ENCODE measurements at regions not wholly inside any gene's neighbourhood (a gene's known extent, or its start where the extent isn't known, plus 50 kb on each side); places are given as distances from the start of the nearest gene placed in this dataset.

- Histone ChIP-seq H3K27me3 (ENCODE audit: control insufficient read depth in 1 of 2, insufficient read depth in 2 of 2, low read length in 2 of 2) (no peaks in the 10 kb centered on the region), H3K4me3 (ENCODE audit: low read length in 2 of 2) (no peak overlapping the region), H3K9me3 (ENCODE audit: control insufficient read depth in 2 of 2, low read length in 2 of 2) (no peaks in the 10 kb centered on the region), H3K9ac (ENCODE audit: low read length in 2 of 2) (no peak overlapping the region), H3K27ac (ENCODE audit: low read length) (no peak overlapping the region), H3K36me3 (ENCODE audit: control insufficient read depth in 2 of 2, insufficient read depth in 2 of 2, low read length in 2 of 2) (no peaks in the 10 kb centered on the region), H3K4me1 (ENCODE audit: control insufficient read depth, insufficient read depth, low read length) (peaks cover 2% of the 10 kb centered on the region)
Measured at GRCh38 chr4:104728380-104729122, 233.9 kb upstream of the CXXC4 start.

DNA sequence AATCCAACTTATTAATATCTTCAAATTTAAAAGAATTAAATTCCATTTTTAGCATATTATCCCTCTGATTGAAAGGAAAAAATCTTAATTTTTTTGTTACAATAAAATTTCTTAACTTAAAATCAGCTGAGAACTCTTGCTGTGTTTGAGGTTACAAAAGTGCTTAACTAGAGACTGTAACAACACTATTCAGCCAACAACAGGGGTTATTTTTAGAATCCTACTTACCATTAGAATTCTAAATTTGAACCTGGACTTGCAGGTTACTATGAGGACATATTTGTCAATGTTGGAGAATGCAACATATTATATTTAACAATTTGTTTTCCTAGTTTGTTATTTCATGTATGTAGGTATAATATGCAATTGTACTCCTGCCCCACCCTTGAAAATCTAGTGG, 238.1 kb upstream of the CXXC4 start:
- Histone ChIP-seq H3K27me3 (ENCODE audit: control insufficient read depth in 1 of 2, insufficient read depth in 2 of 2, low read length in 2 of 2) (no peaks in the 10 kb centered on the region), H3K9me3 (ENCODE audit: control insufficient read depth in 2 of 2, low read length in 2 of 2) (no peaks in the 10 kb centered on the region), H3K27ac (ENCODE audit: low read length) (no peak overlapping the region), H3K36me3 (ENCODE audit: control insufficient read depth in 2 of 2, insufficient read depth in 2 of 2, low read length in 2 of 2) (no peaks in the 10 kb centered on the region), H3K4me3 (ENCODE audit: low read length in 2 of 2) (no peak overlapping the region), H3K9ac (ENCODE audit: low read length in 2 of 2) (no peak overlapping the region), H3K4me1 (ENCODE audit: control insufficient read depth, insufficient read depth, low read length) (peaks cover 2% of the 10 kb centered on the region)

DNA sequence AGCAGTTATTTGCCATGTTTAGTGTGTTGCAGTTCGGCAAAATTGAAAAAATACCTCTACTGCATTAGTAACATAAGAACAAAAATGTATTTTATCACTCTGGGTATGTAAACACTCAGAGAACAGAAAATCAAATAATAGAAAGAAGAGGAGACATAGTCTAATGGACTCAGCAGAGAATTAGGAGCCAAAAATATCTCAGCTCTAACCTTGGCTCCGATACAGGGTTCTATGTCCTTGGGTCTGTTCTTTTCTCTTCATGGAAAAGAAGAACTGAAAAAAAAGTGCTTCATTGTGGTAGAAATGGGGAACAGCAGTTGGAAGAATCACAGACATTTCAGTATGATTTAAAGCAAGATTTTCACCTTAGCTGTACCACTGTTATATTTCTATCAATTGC, 240.5 kb upstream of the CXXC4 start:
- no peak overlapping the region for H3K27ac ChIP-seq (ENCODE audit: low read length)
- no peaks in the 10 kb centered on the region for H3K27me3 ChIP-seq (ENCODE audit: control insufficient read depth in 1 of 2, insufficient read depth in 2 of 2, low read length in 2 of 2)
- peaks cover 2% of the 10 kb centered on the region for H3K4me1 ChIP-seq (ENCODE audit: control insufficient read depth, insufficient read depth, low read length)

DNA sequence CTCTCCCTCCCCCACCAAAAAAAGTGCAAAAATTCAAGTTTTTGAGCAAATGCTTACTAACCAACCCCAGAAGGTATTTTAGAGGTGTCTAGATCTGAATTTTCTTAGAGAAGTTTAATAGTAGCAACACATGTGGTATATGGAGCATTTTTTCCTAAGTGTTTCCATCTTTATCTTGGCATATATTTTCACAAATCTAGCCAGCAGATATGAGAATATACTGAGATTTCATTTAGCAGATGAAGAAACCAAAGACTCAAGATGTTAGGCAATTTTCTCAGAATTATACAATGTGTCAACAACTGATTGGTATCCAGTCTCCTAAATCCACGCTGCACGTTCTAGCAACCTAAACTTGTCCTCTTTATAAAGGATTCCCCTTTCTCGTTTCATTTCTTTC, 245.5 kb upstream of the CXXC4 start:
- Histone ChIP-seq H3K4me3 (ENCODE audit: low read length in 2 of 2) (no peak overlapping the region), H3K9me3 (ENCODE audit: control insufficient read depth in 2 of 2, low read length in 2 of 2) (no peaks in the 10 kb centered on the region), H3K4me1 (ENCODE audit: control insufficient read depth, insufficient read depth, low read length) (no peaks in the 10 kb centered on the region), H3K27me3 (ENCODE audit: control insufficient read depth in 1 of 2, insufficient read depth in 2 of 2, low read length in 2 of 2) (no peaks in the 10 kb centered on the region), H3K36me3 (ENCODE audit: control insufficient read depth in 2 of 2, insufficient read depth in 2 of 2, low read length in 2 of 2) (no peaks in the 10 kb centered on the region), H3K27ac (ENCODE audit: low read length) (no peak overlapping the region), H3K9ac (ENCODE audit: low read length in 2 of 2) (no peak overlapping the region)

More for the DNA sequence above, 240.5 kb upstream of the CXXC4 start:
- H3K9me3 ChIP-seq (ENCODE audit: control insufficient read depth in 2 of 2, low read length in 2 of 2) = no peaks in the 10 kb centered on the region
- H3K9ac ChIP-seq (ENCODE audit: low read length in 2 of 2) = no peak overlapping the region
- no peaks in the 10 kb centered on the region for H3K36me3 ChIP-seq (ENCODE audit: control insufficient read depth in 2 of 2, insufficient read depth in 2 of 2, low read length in 2 of 2)
- no peak overlapping the region for H3K4me3 ChIP-seq (ENCODE audit: low read length in 2 of 2)

DNA sequence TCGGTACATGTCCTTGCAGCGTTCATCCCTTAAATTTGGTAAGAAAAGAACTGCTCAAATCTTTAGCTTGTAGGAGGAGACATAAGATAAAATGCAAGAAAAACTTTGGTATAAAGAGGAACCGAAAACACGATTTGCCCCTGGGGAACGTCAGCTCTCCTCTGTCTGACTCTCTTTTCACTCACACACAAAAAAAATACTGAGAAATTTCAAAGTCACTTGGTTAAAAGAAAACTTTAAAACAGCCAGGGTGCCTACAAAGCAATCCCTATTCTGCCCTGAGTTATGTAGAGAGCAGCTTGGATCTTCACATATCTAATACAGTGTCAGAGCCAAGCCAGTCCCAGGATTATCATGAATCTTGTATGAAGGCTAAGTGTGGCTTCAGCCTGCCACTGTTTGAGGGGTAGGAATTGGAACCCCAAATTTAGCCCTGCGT, 248.5 kb upstream of the CXXC4 start:
- Histone ChIP-seq H3K4me1 (ENCODE audit: control insufficient read depth, insufficient read depth, low read length) (no peaks in the 10 kb centered on the region), H3K27me3 (ENCODE audit: control insufficient read depth in 1 of 2, insufficient read depth in 2 of 2, low read length in 2 of 2) (no peaks in the 10 kb centered on the region), H3K9ac (ENCODE audit: low read length in 2 of 2) (no peak overlapping the region), H3K4me3 (ENCODE audit: low read length in 2 of 2) (no peak overlapping the region), H3K27ac (ENCODE audit: low read length) (no peak overlapping the region), H3K36me3 (ENCODE audit: control insufficient read depth in 2 of 2, insufficient read depth in 2 of 2, low read length in 2 of 2) (no peaks in the 10 kb centered on the region), H3K9me3 (ENCODE audit: control insufficient read depth in 2 of 2, low read length in 2 of 2) (no peaks in the 10 kb centered on the region)

DNA sequence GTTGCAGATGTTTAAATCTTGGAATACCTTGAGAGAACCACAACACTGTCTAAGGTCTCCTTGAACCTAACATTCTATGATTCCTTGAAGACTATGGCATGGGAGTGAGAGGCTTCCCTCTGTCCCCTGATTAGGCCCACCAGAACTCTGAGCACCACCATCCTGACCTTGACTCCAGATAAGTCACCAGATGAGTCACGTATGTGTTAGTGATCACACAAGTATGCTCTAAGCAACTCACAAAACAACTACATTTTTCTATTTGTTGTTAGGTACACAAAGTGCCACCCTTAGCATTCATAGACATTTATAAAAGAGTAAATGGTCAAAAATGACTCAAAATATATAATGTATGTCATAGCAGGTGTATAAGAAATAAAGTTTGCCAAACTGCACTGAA, 252.9 kb upstream of the CXXC4 start:
- no peak overlapping the region for H3K9ac ChIP-seq (ENCODE audit: low read length in 2 of 2)
- H3K27me3 ChIP-seq (ENCODE audit: control insufficient read depth in 1 of 2, insufficient read depth in 2 of 2, low read length in 2 of 2) = no peaks in the 10 kb centered on the region
- no peaks in the 10 kb centered on the region for H3K9me3 ChIP-seq (ENCODE audit: control insufficient read depth in 2 of 2, low read length in 2 of 2)
- H3K4me1 ChIP-seq (ENCODE audit: control insufficient read depth, insufficient read depth, low read length) = no peaks in the 10 kb centered on the region
- H3K36me3 ChIP-seq (ENCODE audit: control insufficient read depth in 2 of 2, insufficient read depth in 2 of 2, low read length in 2 of 2) = no peaks in the 10 kb centered on the region
- no peak overlapping the region for H3K27ac ChIP-seq (ENCODE audit: low read length)
- no peak overlapping the region for H3K4me3 ChIP-seq (ENCODE audit: low read length in 2 of 2)

DNA sequence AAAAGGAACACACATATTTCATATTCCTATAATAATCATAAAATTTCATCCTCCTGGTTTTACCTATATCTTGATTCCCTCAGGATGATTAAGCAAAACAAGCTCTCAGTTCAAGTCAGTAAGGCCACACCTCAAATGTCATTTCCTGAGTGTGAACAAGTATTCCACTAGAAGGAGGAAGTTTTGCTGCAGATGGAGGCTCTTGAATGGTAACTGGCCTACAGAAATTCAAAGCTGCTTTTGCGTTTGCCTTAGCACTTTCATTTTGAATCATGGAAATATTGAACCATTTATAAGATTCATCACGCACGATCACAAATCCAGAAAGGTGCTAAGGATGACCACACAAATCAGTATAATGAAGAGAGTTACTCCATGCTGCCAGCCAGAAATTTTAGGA, 254.4 kb upstream of the CXXC4 start:
- no peak overlapping the region for H3K4me3 ChIP-seq (ENCODE audit: low read length in 2 of 2)
- H3K27ac ChIP-seq (ENCODE audit: low read length) = no peak overlapping the region
- H3K9ac ChIP-seq (ENCODE audit: low read length in 2 of 2) = no peak overlapping the region
- no peaks in the 10 kb centered on the region for H3K27me3 ChIP-seq (ENCODE audit: control insufficient read depth in 1 of 2, insufficient read depth in 2 of 2, low read length in 2 of 2)
- no peaks in the 10 kb centered on the region for H3K9me3 ChIP-seq (ENCODE audit: control insufficient read depth in 2 of 2, low read length in 2 of 2)
- H3K4me1 ChIP-seq (ENCODE audit: control insufficient read depth, insufficient read depth, low read length) = no peaks in the 10 kb centered on the region
- H3K36me3 ChIP-seq (ENCODE audit: control insufficient read depth in 2 of 2, insufficient read depth in 2 of 2, low read length in 2 of 2) = no peaks in the 10 kb centered on the region

- Histone ChIP-seq H3K27me3 (ENCODE audit: control insufficient read depth in 1 of 2, insufficient read depth in 2 of 2, low read length in 2 of 2) (no peaks in the 10 kb centered on the region), H3K4me3 (ENCODE audit: low read length in 2 of 2) (no peak overlapping the region), H3K36me3 (ENCODE audit: control insufficient read depth in 2 of 2, insufficient read depth in 2 of 2, low read length in 2 of 2) (no peaks in the 10 kb centered on the region), H3K9ac (ENCODE audit: low read length in 2 of 2) (no peak overlapping the region), H3K27ac (ENCODE audit: low read length) (no peak overlapping the region), H3K4me1 (ENCODE audit: control insufficient read depth, insufficient read depth, low read length) (no peaks in the 10 kb centered on the region), H3K9me3 (ENCODE audit: control insufficient read depth in 2 of 2, low read length in 2 of 2) (no peaks in the 10 kb centered on the region)
Measured at GRCh38 chr4:104750008-104750407, 255.3 kb upstream of the CXXC4 start.

GRCh38 chr4:104751468-104751867, 256.8 kb upstream of the CXXC4 start:
- no peak overlapping the region for H3K4me3 ChIP-seq (ENCODE audit: low read length in 2 of 2)
- H3K36me3 ChIP-seq (ENCODE audit: control insufficient read depth in 2 of 2, insufficient read depth in 2 of 2, low read length in 2 of 2) = no peaks in the 10 kb centered on the region
- H3K27ac ChIP-seq (ENCODE audit: low read length) = no peak overlapping the region
- no peaks in the 10 kb centered on the region for H3K9me3 ChIP-seq (ENCODE audit: control insufficient read depth in 2 of 2, low read length in 2 of 2)
- no peak overlapping the region for H3K9ac ChIP-seq (ENCODE audit: low read length in 2 of 2)
- no peaks in the 10 kb centered on the region for H3K4me1 ChIP-seq (ENCODE audit: control insufficient read depth, insufficient read depth, low read length)
- H3K27me3 ChIP-seq (ENCODE audit: control insufficient read depth in 1 of 2, insufficient read depth in 2 of 2, low read length in 2 of 2) = no peaks in the 10 kb centered on the region

DNA sequence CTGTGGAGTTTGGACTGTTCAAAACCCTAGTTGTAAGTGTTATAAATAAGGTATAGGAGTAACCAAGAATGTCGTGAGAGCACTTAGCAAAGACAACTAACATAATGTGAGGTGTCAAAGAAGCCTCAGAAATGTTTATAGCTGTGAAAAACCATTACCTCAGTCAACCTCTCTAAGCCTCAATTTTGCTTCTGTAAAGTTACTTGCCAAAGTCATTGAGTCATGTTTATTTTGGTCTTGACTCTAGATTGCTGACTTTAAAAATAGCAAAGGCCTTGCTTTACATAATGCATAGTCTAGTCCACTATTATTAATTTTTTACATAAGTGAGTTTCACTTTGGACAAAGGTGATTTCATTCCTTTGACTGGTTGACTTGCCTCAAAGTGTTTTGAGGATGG, 257.6 kb upstream of the CXXC4 start:
- Histone ChIP-seq H3K27me3 (ENCODE audit: control insufficient read depth in 1 of 2, insufficient read depth in 2 of 2, low read length in 2 of 2) (no peaks in the 10 kb centered on the region), H3K9ac (ENCODE audit: low read length in 2 of 2) (no peak overlapping the region), H3K36me3 (ENCODE audit: control insufficient read depth in 2 of 2, insufficient read depth in 2 of 2, low read length in 2 of 2) (no peaks in the 10 kb centered on the region), H3K27ac (ENCODE audit: low read length) (no peak overlapping the region), H3K9me3 (ENCODE audit: control insufficient read depth in 2 of 2, low read length in 2 of 2) (no peaks in the 10 kb centered on the region), H3K4me1 (ENCODE audit: control insufficient read depth, insufficient read depth, low read length) (no peaks in the 10 kb centered on the region), H3K4me3 (ENCODE audit: low read length in 2 of 2) (no peak overlapping the region)

DNA sequence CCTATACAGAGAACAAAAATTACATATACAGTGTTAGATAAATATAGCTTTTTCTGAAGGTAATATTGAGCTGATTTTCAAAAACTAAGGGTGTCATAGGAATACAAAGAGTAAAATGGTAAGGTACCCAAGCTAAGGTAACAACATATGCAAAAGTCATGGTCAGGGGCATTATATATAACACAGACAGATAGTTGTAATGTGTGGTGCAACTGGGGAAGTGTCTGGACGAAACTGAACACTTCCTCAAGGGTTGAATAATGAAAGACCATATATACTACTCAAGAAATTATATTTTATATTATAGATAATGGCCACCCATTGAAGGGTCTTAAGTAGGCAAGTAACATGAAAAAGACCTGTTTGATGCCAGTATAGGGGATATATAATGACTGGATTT, 262.1 kb upstream of the CXXC4 start:
- no peak overlapping the region for H3K4me3 ChIP-seq (ENCODE audit: low read length in 2 of 2)
- H3K9ac ChIP-seq (ENCODE audit: low read length in 2 of 2) = no peak overlapping the region
- H3K36me3 ChIP-seq (ENCODE audit: control insufficient read depth in 2 of 2, insufficient read depth in 2 of 2, low read length in 2 of 2) = no peaks in the 10 kb centered on the region
- no peak overlapping the region for H3K27ac ChIP-seq (ENCODE audit: low read length)
- H3K9me3 ChIP-seq (ENCODE audit: control insufficient read depth in 2 of 2, low read length in 2 of 2) = no peaks in the 10 kb centered on the region
- H3K27me3 ChIP-seq (ENCODE audit: control insufficient read depth in 1 of 2, insufficient read depth in 2 of 2, low read length in 2 of 2) = no peaks in the 10 kb centered on the region
- no peaks in the 10 kb centered on the region for H3K4me1 ChIP-seq (ENCODE audit: control insufficient read depth, insufficient read depth, low read length)
